HL-60 (cell line): ENCODE measurements at regions not wholly inside any gene's neighbourhood (a gene's known extent, or its start where the extent isn't known, plus 50 kb on each side); places are given as distances from the start of the nearest gene placed in this dataset.

ENCODE experiments used
- GABPA ChIP-seq: IDR thresholded peaks from 2 replicates; pipeline ENCODE4 v1.6.1; 2012; ENCODE audit warnings: low read depth
- TF ChIP-seq, protein P1 (sequence below): IDR thresholded peaks from one replicate; pipeline ENCODE4 v1.5.1; 2011; ENCODE audit warnings: low read length, control low read depth, inconsistent platforms; ENCODE audit not compliant: insufficient read depth

GRCh38 chr12:82216475-82216874 is 141.7 kb downstream of the CCDC59 start:
- TF ChIP-seq, protein P1, sequence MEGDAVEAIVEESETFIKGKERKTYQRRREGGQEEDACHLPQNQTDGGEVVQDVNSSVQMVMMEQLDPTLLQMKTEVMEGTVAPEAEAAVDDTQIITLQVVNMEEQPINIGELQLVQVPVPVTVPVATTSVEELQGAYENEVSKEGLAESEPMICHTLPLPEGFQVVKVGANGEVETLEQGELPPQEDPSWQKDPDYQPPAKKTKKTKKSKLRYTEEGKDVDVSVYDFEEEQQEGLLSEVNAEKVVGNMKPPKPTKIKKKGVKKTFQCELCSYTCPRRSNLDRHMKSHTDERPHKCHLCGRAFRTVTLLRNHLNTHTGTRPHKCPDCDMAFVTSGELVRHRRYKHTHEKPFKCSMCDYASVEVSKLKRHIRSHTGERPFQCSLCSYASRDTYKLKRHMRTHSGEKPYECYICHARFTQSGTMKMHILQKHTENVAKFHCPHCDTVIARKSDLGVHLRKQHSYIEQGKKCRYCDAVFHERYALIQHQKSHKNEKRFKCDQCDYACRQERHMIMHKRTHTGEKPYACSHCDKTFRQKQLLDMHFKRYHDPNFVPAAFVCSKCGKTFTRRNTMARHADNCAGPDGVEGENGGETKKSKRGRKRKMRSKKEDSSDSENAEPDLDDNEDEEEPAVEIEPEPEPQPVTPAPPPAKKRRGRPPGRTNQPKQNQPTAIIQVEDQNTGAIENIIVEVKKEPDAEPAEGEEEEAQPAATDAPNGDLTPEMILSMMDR = no peak
- TF ChIP-seq GABPA = no peak
